ENCODE measurements at regions not wholly inside any gene's neighbourhood (a gene's known extent, or its start where the extent isn't known, plus 50 kb on each side); places are given as distances from the start of the nearest gene placed in this dataset.
"Not testable (repeated sequence)": the region's sequence is repeated elsewhere in the genome, so short reads cannot be mapped to it uniquely, and the experiment has no call there.

- no peak for FAIRE-seq
- WGBS, 2 donors: 73 to 78% methylated on average over 18 of the region's 18 CpGs
- ATAC-seq: no peak
These were observed 65.0 kb upstream of the IQSEC1 start for GRCh38 chr3:13137941-13138832.

GRCh38 chr3:13136848-13137247 is 63.6 kb upstream of the IQSEC1 start:
- ATAC-seq; DNase-seq; H3K36me3 ChIP-seq; H3K27ac ChIP-seq; intact Hi-C loops (cut with DNase I); H3K27me3 ChIP-seq; H3K9me3 ChIP-seq; FAIRE-seq; H3K4me3 ChIP-seq; H3K4me1 ChIP-seq: not testable (repeated sequence)
- WGBS, 2 donors: 91 to 95% methylated on average over 6 of the region's 6 CpGs

More at GRCh38 chr3:13137941-13138832, 65.0 kb upstream of the IQSEC1 start:
- TF ChIP-seq CTCF (IDR thresholded peaks at IDR 0.05): no peak
- intact Hi-C loops (cut with DNase I): no loop called here
- H3K27ac ChIP-seq: no peak overlapping the region
- peak in 1 of 6 donors; percentile 39 for DNase-seq
- no peaks in the 10 kb centered on the region for H3K27me3 ChIP-seq
- no peak overlapping the region for H3K4me3 ChIP-seq
- H3K4me1 ChIP-seq: no peaks in the 10 kb centered on the region
- no peaks in the 10 kb centered on the region for H3K36me3 ChIP-seq
- no peaks in the 10 kb centered on the region for H3K9me3 ChIP-seq

- ATAC-seq (no peak), FAIRE-seq (no peak), DNase-seq (no peak)
- no peak for TF ChIP-seq CTCF (IDR thresholded peaks at IDR 0.05)
- Histone ChIP-seq H3K36me3 (no peaks in the 10 kb centered on the region), H3K27ac (no peak overlapping the region), H3K9me3 (no peaks in the 10 kb centered on the region), H3K4me3 (no peak overlapping the region), H3K27me3 (no peaks in the 10 kb centered on the region), H3K4me1 (no peaks in the 10 kb centered on the region)
- 81% methylated on average over 11 of the region's 11 CpGs for whole genome bisulfite sequencing, 2 donors
- intact Hi-C loops (cut with DNase I): no loop called here
These were observed 63.2 kb upstream of the IQSEC1 start for GRCh38 chr3:13136426-13136825.

- FAIRE-seq: no peak
- Histone ChIP-seq H3K9me3 (no peaks in the 10 kb centered on the region), H3K27me3 (no peaks in the 10 kb centered on the region), H3K27ac (no peak overlapping the region), H3K4me1 (no peaks in the 10 kb centered on the region), H3K4me3 (no peak overlapping the region), H3K36me3 (no peaks in the 10 kb centered on the region)
- TF ChIP-seq CTCF (IDR thresholded peaks at IDR 0.05): no peak
- 81% methylated on average over 19 of the region's 19 CpGs for WGBS, 2 donors
- no peak for DNase-seq
- ATAC-seq: no peak
- intact Hi-C loops (cut with DNase I): no loop called here
These were observed 62.6 kb upstream of the IQSEC1 start for GRCh38 chr3:13135811-13136321.

- no peak for ATAC-seq
- FAIRE-seq: no peak
These were observed 62.1 kb upstream of the IQSEC1 start for GRCh38 chr3:13135251-13135810.

More at GRCh38 chr3:13135251-13135810, 62.1 kb upstream of the IQSEC1 start:
- 78 to 85% methylated on average over 9 of the region's 9 CpGs for WGBS, 2 donors
- Histone ChIP-seq H3K27ac (no peak overlapping the region), H3K9me3 (no peaks in the 10 kb centered on the region), H3K4me1 (no peaks in the 10 kb centered on the region), H3K4me3 (no peak overlapping the region), H3K36me3 (no peaks in the 10 kb centered on the region), H3K27me3 (no peaks in the 10 kb centered on the region)
- TF ChIP-seq CTCF (IDR thresholded peaks at IDR 0.05): no peak
- DNase-seq: no peak
- intact Hi-C loops (cut with DNase I): no loop called here
